ENCODE measurements at regions not wholly inside any gene's neighbourhood (a gene's known extent, or its start where the extent isn't known, plus 50 kb on each side); places are given as distances from the start of the nearest gene placed in this dataset.

DNA sequence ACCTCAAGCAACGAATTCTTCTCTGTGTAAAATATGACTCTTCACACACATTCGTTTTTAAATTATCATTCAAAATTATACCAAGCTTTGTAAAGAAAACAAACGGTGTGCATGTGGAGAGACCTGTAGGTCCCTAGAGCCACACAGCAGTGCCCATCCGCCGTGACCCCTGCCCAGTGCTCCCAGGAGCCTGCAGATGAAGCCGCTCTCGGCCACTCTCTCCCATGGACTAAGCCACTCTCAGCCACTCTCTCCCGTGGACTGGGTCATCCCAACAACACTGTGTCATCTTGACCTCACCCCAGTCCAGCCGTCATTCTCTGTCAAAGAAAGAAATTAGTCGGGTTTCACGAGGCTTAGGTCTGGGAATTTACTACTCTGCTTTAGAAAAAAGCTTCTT is 391.6 kb downstream of the BRD1 start:
- DNase-seq (ENCODE audit: insufficient read length, low spot score): no peak
- TF ChIP-seq, protein P1, sequence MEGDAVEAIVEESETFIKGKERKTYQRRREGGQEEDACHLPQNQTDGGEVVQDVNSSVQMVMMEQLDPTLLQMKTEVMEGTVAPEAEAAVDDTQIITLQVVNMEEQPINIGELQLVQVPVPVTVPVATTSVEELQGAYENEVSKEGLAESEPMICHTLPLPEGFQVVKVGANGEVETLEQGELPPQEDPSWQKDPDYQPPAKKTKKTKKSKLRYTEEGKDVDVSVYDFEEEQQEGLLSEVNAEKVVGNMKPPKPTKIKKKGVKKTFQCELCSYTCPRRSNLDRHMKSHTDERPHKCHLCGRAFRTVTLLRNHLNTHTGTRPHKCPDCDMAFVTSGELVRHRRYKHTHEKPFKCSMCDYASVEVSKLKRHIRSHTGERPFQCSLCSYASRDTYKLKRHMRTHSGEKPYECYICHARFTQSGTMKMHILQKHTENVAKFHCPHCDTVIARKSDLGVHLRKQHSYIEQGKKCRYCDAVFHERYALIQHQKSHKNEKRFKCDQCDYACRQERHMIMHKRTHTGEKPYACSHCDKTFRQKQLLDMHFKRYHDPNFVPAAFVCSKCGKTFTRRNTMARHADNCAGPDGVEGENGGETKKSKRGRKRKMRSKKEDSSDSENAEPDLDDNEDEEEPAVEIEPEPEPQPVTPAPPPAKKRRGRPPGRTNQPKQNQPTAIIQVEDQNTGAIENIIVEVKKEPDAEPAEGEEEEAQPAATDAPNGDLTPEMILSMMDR (IDR thresholded peaks at IDR 0.05; ENCODE audit: insufficient read depth, missing control alignments): no peak
- FAIRE-seq: no peak

DNA sequence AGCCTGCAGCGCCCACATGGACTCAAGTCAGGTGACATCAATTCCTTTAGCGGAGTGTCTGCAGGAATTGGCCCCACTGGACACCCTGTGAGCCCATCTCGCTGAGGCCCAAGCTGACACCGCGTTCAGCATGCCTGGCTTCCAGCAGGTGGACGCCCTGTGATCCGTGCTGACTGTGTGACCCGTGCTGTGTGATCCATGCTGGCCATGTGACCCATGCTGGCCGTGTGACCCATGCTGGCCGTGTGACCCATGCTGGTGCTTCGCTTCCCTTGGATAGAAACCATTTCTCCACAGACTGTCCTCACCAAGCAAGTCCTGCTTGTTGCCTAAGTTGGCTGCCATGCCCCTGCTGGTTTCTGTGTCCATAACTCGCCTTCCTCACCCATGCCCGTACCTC is 392.1 kb downstream of the BRD1 start:
- FAIRE-seq: no peak

DNA sequence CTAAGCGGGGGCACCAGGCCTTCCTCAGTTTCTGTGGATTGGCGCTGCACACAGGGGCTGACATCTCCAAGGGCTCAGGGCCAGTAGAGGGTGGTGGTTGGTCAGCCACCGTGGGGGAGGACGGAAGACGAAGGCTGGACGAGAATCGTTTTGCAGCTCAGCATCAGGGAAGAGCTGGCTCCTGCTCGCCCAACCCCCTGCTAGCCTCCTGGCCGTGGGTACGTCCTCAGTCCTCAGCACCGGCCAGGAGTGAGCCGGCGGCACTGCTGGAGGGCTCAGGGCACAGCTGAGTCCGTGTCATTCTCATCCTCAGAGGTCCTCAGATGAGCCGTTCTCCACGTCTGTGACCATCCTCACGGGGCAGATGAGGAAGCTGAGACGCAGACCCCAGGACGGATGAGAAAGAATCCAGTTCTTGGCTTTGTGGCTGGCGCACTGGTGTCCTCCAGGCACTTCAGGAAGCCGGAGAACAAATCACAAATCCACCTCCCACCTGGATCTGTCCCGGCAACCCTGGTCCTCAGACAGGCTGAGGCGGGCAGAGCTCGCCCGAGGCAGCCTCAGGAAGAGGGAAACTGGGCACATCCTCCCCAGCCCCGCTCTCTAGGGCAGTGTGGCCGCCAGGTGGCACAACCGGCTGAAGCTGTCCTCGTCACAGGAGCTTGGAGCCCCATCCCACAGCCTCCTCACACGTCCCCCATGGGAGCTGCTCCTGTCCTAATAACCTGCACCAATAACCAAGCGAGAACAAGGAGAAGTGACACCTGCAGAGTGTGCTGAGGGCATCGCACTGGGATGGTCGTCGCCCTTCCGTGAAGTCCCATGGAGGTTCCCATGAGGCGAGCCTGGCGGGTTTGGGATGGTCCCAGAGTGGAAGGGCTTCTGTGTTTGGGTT is 393.7 kb downstream of the BRD1 start:
- TF ChIP-seq, protein P1 (IDR thresholded peaks at IDR 0.05; ENCODE audit: insufficient read depth, missing control alignments): no peak
- FAIRE-seq (no peak), DNase-seq (ENCODE audit: insufficient read length, low spot score) (no peak)

More for the DNA sequence above, 392.1 kb downstream of the BRD1 start:
- no peak for DNase-seq (ENCODE audit: insufficient read length, low spot score)
- TF ChIP-seq, protein P1 (IDR thresholded peaks at IDR 0.05; ENCODE audit: insufficient read depth, missing control alignments): no peak

DNA sequence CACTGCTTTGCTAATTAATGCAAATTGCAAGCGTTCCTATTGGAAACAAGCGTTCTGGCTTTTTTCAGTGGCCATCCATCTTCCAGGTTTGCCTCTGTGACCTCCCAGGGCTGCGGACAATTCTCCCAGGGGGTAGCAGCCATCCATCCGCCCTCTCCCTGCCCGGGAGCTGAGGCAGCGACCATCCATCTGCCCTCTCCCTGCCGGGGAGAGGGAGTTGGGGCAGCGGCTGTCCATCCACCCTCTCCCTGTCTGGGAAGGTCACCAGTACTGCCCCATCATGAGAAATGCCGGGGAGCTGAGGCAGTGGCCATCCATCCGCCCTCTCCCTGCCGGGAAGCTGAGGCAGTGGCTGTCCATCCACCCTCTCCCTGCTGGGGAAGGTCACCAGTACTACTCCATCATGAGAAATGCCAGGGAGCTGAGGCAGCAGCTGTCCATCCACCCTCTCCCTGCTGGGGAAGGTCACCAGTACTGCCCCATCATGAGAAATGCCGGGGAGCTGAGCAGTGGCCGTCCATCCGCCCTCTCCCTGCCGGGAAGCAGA is 394.7 kb downstream of the BRD1 start:
- DNase-seq (ENCODE audit: insufficient read length, low spot score) (no peak), FAIRE-seq (no peak)
- TF ChIP-seq, protein P1 (IDR thresholded peaks at IDR 0.05; ENCODE audit: insufficient read depth, missing control alignments): no peak

DNA sequence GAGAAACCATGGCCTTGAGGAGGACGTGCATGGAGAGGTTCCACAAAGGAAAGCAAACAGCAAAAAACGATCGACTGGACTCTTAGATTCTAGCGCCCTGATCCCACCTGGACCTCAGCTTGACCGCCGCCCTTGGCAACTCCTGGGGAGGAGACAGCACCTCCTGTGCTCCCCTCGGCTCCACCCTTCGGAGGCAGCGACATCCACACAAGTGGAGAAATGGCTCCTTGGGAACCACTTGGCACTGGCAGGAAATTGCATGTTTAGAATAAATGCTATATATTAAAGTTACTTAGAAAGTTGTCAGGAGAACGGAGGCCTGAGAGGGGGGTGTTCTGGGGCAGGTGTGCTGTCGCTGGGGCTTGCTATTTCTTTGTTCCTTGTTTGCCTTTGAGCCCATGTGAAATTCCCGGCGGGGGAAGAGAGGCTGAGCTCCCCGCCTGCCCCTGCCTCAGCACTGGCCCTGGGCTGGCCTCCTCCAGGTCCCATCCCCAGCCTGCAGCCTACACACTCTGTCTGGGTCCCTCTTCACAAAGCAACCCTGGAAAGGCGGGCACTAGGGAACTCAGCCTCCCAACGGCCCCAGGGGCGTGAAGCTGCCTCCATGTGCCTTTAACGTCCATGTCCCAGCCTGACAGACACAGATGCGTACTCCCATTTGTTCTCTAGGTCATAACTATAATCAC is 395.3 kb downstream of the BRD1 start:
- no peak for DNase-seq (ENCODE audit: insufficient read length, low spot score)
- no peak for FAIRE-seq
- TF ChIP-seq, protein P1 (IDR thresholded peaks at IDR 0.05; ENCODE audit: insufficient read depth, missing control alignments): no peak

DNA sequence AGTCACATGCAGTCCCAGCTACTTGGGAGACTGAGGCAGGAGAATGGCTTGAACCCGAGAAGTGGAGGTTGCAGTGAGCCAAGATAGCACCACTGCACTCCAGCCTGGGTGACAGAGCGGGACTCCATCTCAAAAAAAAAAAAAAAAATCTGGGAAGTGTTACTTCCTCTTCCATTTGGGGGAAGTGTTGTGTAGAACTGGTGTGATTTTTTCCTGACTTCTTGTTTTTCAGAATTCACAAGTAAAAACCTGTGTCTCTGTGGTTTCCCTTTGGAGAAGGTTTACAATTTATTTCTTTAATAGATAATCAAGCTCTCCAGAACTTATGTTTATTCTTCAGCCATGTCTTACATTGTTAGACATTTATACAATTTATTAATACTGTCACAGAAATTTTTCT is 396.1 kb downstream of the BRD1 start:
- FAIRE-seq (no peak), DNase-seq (ENCODE audit: insufficient read length, low spot score) (no peak)
- TF ChIP-seq, protein P1 (IDR thresholded peaks at IDR 0.05; ENCODE audit: insufficient read depth, missing control alignments): no peak

Data from D721Med (cell line).